ENCODE measurements at regions not wholly inside any gene's neighbourhood (a gene's known extent, or its start where the extent isn't known, plus 50 kb on each side); places are given as distances from the start of the nearest gene placed in this dataset.
A peak's percentile ranks its signal among the peaks of the same experiment; 100 is the strongest.
"Not testable (repeated sequence)": the region's sequence is repeated elsewhere in the genome, so short reads cannot be mapped to it uniquely, and the experiment has no call there.

DNA sequence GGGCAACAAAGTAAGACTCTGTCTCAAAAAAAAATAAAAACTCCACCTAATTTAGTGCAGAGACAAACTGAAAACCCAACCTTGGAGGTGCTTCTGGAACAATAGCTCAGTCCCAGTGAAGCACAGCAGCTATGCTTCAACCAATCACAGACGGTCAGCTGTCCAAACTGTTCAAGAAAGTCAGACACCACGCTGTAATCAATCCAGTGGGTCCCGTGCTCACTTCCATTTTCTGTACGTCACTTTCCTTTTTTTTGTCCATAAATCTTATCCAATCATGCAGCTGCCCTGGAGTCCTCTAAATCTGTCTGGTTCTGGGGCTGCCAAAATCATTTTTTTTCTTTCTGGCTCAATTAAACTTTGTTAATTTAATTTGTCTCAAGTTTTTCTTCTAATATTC is 93.6 kb upstream of the FAM174B start:
- no peak for DNase-seq (ENCODE audit: low read depth)
- in situ Hi-C loops (cut with HindIII; ENCODE audit: low pct_unique_long_range_greater_than_20kb, low sequenced_read_pairs) = no loop called here

DNA sequence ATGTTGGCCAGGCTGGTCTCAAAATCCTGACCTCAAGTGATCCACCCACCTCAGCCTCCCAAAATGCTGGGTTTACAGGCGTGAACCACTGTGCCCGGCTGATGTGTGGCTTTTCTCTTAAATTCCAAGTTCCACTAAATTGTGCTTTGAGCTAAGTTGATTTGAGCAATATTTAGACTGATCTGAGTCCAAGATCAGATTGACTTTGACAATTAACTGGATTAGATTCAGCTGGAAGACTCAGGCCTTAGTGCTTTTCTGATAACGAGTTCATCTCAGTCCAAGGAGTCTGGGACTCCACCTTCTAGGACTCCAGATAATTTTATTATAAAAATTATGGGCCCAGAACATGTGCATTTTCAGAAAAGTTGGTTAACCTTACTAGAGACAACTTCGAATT is 94.4 kb upstream of the FAM174B start:
- no peak for DNase-seq (ENCODE audit: low read depth)
- in situ Hi-C loops (cut with HindIII; ENCODE audit: low pct_unique_long_range_greater_than_20kb, low sequenced_read_pairs) = no loop called here

DNA sequence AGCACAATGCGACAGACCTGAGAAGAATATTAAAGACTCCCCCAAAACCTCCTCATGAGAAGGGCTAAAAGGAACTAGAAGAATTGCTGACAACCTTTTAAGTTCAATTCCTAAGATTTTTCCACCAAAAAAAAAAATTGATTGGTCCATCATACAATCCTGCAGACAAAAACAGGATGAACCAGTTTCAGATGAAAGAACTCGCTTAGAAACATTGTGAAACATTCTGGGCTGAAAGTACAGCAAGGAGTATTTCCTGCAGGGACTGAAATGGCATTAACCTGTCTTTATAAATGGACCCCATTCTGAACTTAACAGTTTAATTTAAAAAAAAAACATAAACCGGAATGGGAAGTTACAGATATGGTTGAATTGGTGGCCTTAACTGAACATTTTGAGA is 96.0 kb upstream of the FAM174B start:
- no peak for DNase-seq (ENCODE audit: low read depth)
- in situ Hi-C loops (cut with HindIII; ENCODE audit: low pct_unique_long_range_greater_than_20kb, low sequenced_read_pairs) = no loop called here

DNA sequence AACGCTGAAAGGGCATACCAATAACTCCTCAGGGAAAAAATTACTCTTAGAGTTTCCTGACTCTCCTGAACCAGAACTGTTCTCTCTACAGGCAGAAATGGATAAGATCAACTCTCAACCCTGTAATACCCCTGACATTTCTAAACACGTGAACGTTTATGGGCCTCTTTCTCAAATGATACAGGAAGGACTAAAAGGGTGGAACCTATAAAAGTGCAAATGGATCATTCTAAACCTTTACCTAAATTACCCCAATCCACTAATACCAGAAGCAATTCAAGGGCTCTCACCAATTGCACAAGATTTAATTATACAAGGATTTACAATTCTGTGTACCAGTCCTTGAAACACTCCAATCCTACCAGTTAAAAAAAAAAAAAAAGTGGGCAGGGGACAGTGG is 98.0 kb upstream of the FAM174B start:
- in situ Hi-C loops (cut with HindIII; ENCODE audit: low pct_unique_long_range_greater_than_20kb, low sequenced_read_pairs) = no loop called here
- DNase-seq (ENCODE audit: low read depth) = no peak

DNA sequence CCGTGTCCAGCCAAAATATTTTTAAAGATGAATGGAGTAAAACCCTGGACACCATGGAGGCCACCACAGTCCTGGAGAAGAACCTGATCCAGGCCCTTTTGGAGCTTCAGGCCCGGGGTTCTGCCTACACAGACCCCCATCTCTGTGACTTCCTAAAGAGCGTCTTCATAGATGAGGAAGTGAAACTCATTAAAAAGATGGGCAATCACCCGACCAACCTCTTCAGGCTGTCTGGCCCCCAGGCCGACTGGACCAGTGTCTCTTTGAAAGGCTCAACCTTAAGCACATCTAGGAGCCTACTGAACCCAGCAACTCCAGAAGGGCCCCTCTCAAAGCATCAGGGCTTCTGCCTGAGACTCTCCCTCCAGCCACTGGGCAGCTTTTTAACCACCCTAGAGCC is 107.9 kb upstream of the FAM174B start:
- in situ Hi-C loops (cut with HindIII; ENCODE audit: low pct_unique_long_range_greater_than_20kb, low sequenced_read_pairs) = no loop called here
- no peak for DNase-seq (ENCODE audit: low read depth)

DNA sequence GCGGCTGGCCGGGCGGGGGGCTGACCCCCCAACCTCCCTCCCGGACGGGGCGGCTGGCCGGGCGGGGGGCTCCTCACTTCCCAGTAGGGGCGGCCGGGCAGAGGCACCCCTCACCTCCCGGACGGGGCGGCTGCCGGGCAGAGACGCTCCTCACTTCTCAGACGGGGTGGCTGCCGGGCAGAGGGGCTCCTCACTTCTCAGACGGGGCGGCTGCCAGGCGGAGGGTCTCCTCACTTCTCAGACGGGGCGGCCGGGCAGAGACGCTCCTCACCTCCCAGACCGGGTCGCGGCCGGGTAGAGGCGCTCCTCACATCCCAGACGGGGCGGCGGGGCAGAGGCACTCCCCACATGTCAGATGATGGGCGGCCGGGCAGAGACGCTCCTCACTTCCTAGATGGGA is 112.6 kb upstream of the FAM174B start:
- DNase-seq (ENCODE audit: low read depth); in situ Hi-C loops (cut with HindIII; ENCODE audit: low pct_unique_long_range_greater_than_20kb, low sequenced_read_pairs): not testable (repeated sequence)

DNA sequence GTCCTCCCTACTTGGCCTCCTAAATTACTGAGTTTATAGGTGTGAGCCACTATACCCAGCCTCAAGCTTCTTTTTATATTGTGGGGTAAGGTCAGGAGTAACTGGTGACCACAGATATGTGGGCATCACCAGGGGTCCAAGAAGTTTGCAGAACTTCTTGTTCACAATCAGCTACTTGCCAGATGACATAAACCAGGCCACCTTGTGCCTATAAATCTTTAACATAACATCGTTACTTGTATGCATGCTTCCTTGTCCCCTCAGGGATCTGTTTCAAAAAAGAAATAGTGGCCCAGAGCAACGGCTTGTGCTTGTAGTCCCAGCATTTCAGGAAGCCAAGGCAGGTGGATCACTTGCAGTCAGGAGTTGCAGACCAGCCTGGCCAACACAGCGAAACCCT is 115.1 kb upstream of the FAM174B start:
- in situ Hi-C loops (cut with HindIII; ENCODE audit: low pct_unique_long_range_greater_than_20kb, low sequenced_read_pairs) = no loop called here
- no peak for DNase-seq (ENCODE audit: low read depth)

DNA sequence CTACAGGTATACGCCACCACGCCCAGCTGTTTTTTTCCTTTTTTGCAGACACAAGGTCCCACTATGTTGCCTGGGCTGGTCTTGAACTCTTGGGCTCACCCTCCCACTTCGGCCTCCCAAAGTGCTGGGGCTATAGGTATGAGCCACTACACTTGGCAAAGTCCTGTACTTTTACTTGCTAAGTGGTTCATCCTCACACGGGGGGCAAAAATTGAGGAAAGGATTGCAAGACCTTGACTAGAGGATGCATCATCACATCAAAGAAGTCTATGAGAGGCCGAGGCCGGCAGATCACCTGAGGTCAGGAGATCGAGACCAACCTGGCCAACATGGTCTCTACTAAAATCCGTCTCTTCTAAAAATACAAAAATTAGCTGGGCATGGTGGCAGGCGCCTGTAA is 116.5 kb upstream of the FAM174B start:
- in situ Hi-C loops (cut with HindIII; ENCODE audit: low pct_unique_long_range_greater_than_20kb, low sequenced_read_pairs) = no loop called here

DNA sequence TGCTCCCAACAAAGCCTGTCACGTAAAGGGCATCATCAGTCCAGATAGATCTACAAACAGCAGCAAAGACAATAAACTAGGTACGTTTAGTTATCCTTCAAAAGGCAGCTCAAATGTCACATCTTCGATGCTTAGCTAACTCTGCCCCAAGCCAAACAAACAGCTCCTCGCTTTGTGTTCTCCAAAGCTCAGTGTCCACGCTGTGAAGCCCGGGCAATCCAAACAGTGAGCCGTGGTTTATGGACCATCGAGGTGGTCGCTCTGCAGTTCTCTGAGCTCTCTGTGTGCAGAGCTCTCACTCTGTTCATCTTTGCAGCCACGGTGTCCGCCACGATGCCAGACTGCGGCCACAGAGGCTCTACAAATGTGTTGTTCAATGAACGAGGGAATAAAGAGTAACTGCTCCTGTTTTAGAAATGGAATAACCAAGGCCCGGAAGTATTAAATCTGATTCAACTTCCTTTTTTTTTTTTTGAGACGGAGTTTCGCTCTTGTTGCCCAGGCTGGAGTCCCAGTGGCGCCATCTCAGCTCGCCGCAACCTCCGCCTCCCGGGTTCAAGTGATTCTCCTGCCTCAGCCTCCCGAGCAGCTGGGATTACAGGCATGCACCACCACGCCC is 117.2 kb upstream of the FAM174B start:
- DNase-seq (ENCODE audit: low read depth) = no peak
- in situ Hi-C loops (cut with HindIII; ENCODE audit: low pct_unique_long_range_greater_than_20kb, low sequenced_read_pairs) = no loop called here

More for the DNA sequence above, 116.5 kb upstream of the FAM174B start:
- DNase-seq (ENCODE audit: low read depth) = no peak

DNA sequence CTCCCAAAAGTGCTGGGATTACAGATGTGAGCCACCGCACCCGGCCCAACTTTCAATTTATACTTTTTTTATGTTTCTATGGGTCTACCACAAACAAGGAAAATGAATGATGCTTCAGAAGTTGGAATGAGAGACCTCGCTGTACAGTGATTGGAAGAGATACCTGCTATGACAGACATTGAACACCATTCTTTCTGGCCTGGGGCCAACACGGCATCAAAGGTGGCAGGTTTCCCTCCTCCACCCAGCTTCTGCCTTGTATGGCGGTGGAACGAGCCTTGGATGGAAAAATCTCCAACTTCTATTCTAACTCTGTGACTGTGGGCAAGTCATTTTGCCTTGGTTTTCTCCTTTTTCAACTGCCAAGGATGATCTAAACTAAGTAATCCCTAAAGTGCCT is 117.8 kb upstream of the FAM174B start:
- in situ Hi-C loops (cut with HindIII; ENCODE audit: low pct_unique_long_range_greater_than_20kb, low sequenced_read_pairs) = no loop called here
- DNase-seq (ENCODE audit: low read depth) = no peak

DNA sequence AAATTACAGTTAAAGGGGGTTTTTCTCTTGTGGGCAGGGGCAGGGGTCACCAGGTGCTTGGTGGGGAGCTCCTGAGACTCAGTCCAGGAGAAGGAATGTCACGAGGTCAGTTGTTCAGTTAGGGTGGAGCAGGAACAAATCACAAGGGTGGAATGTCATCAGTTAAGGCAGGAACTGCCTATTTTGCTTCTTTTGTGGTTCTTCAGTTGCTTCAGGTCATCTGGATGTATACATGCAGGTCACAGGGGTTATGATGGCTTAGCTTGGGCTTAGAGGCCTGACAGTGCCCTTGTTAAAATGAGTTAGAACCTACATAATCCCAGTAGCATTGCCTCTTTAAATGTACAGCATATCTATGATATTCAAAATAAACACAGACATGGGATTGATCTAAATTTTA is 120.2 kb upstream of the CHD2 start:
- in situ Hi-C loops (cut with HindIII; ENCODE audit: low pct_unique_long_range_greater_than_20kb, low sequenced_read_pairs) = no loop called here
- DNase-seq (ENCODE audit: low read depth) = no peak

DNA sequence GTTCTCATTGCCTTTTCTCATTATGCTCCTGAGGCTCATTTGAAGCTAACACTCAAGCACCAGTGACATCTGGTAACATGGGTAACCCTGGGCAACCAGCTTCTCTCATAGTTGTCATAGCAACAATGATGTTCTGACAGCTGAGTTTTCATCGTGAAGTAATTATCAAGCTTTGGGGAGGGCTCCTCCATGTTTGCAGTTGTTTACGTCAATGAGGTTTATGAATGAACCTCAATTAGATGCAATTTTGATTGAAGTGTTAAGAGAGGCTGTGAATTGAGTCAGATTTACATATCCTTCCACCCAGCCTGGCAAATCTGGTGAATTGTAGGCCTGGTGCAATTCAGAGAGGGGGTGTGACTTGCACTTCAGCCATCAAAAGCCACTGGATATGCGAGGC is 119.3 kb upstream of the CHD2 start:
- DNase-seq (ENCODE audit: low read depth) = no peak
- in situ Hi-C loops (cut with HindIII; ENCODE audit: low pct_unique_long_range_greater_than_20kb, low sequenced_read_pairs) = no loop called here

DNA sequence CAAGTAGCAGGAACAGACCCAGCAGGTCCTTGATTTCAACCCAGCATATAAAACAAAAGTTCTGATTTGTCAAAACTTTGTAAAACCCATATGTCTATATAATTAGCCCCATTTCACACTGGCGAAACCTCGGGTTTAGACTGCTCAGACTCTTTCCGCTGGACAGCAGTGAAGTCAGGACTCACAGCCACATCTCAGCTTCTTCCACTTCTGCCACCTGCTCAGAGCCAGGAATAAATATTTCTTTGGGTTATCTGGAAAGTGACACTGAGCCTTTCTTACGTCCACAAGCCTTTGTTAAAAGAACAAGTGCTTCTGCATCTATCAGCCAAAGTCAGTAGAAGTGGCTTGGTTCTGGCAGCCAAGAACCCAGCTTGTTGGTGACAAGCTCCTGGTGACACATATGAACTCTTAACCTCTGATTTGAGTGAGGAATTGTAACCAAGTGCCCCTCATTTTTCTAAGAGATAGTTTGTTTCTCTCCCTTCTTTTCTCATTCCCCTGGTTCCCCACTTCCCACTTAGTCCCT is 118.1 kb upstream of the CHD2 start:
- in situ Hi-C loops (cut with HindIII; ENCODE audit: low pct_unique_long_range_greater_than_20kb, low sequenced_read_pairs) = no loop called here
- no peak for DNase-seq (ENCODE audit: low read depth)

DNA sequence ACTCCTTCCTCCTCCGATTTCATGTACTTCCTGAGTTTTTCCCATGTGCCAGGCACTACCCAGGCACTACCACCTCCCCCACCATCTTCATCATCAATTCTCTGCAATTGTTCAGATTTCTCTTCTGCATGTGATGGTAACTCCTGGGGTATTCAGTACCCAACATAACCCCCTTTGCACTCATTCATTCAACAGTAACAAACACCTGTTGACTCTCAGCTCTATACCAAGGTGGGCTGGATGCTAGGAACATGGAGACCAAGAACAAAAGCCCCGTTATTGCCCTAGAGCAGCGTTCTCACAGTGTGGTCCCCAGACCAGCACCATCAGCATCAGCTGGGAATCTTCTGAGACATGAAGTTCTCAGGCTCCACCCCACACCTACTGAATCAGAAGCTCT is 113.0 kb upstream of the CHD2 start:
- no peak for DNase-seq (ENCODE audit: low read depth)
- in situ Hi-C loops (cut with HindIII; ENCODE audit: low pct_unique_long_range_greater_than_20kb, low sequenced_read_pairs) = no loop called here

DNA sequence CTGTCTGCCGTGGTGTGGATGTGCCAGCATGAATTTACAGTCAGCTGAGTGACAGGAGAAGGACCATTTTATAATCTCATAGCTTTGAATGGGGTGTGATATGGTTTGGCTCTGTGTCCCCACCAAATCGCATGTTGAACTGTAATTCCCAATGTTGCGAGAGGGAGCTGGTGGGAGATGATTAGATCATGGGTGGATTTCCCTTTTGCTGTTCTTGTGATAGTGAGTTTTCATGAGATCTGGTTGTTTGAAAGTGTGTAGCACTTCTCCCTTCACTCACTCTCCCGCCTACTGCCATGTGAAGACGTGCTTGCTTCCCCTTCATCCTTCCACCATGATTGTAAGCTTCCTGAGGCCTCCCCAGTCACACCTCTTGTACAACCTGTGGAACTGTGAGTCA is 111.9 kb upstream of the CHD2 start:
- in situ Hi-C loops (cut with HindIII; ENCODE audit: low pct_unique_long_range_greater_than_20kb, low sequenced_read_pairs) = no loop called here

DNA sequence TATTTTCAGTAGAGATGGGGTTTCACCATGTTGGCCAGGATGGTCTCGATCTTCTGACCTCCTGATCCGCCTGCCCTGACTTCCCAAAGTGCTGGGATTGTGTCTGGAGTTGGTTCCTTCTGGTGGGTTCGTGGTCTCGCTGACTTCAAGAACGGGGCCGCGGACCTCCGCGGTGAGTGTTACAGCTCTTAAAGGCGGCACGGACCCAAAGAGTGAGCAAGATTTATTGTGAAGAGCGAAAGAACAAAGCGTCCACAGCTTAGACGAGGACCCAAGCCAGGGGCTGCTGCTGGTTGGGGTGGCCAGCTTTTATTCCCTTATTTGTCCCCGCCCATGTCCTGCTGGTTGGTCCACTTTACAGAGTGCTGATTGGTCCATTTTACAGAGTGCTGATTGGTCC is 111.3 kb upstream of the CHD2 start:
- in situ Hi-C loops (cut with HindIII; ENCODE audit: low pct_unique_long_range_greater_than_20kb, low sequenced_read_pairs); DNase-seq (ENCODE audit: low read depth): not testable (repeated sequence)

More for the DNA sequence above, 111.9 kb upstream of the CHD2 start:
- no peak for DNase-seq (ENCODE audit: low read depth)

DNA sequence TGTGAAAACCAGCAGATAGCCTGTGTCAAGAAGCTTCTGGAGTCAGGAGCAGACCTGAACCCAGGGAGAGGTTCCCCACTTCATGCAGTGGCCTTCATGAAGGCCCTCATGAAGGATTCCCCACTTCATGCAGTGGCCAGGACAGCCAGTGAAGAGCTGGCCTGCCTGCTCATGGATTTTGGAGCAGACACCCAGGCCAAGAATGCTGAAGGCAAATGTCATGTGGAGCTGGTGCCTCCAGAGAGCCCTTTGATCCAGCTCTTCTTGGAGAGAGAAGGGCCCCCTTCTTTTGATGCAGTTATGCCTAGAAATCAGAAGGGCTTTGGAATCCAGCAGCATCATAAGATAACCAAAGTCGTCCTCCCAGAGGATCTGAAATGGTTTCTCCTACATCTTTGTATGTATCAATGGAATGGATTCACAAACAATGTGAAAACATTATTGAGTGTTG is 103.9 kb upstream of the CHD2 start:
- in situ Hi-C loops (cut with HindIII; ENCODE audit: low pct_unique_long_range_greater_than_20kb, low sequenced_read_pairs) = no loop called here
- no peak for DNase-seq (ENCODE audit: low read depth)

DNA sequence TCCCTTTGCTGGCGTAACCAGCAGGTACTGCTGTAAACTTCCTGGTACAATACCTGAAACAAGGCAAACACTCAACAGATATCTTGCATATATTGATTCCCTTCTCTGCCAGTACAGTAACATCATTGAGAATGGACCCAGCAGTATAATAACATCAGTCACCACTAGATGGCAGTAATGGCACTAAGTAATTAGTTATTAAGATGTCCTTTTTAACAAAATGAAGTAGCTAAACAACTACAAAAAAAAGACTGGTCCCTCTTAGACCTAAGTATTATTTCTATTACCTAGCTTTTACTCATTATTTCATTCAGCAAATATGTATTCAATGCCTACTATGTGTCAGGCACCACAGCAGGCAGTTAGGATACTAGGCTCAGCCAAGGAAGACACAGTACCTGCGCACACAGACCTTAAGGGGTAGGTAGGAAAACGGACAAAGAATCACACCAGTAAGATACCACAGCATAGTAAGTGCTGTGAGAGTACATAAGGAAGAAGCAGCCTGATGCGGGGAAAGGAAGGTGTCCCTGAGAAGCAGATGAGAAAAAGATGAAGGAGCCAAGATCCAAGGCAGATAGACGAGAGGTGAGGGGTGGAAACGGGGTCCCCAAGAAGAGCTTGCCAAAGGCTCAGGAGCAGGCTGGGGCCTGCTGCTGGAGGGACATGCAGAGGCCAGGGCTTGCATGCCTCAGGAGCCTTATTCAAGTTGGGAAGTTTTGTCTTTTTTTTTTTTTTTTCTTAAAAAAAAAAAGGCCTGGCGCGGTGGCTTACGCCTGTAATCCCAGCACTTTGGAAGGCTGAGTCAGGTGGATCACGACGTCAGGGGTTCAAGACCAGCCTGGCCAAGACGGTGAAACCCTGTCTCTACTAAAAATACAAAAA is 102.7 kb upstream of the CHD2 start:
- peak; percentile 75 for DNase-seq (ENCODE audit: low read depth)
- in situ Hi-C loops (cut with HindIII; ENCODE audit: low pct_unique_long_range_greater_than_20kb, low sequenced_read_pairs) = no loop called here

DNA sequence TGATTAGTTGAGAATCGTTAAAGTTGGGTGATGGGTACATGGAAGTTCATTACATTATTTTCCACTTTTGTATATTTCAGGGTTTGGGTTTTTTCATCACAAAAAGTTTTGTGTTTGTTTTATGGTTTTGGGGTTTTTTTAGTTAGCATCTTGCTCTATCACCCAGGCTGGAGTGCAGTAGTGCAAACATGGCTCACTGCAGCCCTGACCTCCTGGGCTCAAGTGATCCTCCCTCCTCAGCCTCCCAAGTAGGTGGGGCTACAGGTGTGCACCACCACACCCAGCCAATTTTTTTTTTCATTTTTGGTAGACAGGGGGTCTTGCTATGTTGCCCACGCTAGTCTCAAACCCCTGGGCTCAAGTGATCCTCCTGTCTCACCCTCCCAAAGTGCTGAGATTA is 100.1 kb upstream of the CHD2 start:
- in situ Hi-C loops (cut with HindIII; ENCODE audit: low pct_unique_long_range_greater_than_20kb, low sequenced_read_pairs) = loop anchor here (25.0 kb wide), 1 partner anchor 112 kb away; the partner anchor contains the start of gene CHD2
- no peak for DNase-seq (ENCODE audit: low read depth)
